H9 (cell line): ENCODE measurements at regions not wholly inside any gene's neighbourhood (a gene's known extent, or its start where the extent isn't known, plus 50 kb on each side); places are given as distances from the start of the nearest gene placed in this dataset.

Experiments
- DNase-seq: peaks from one replicate; pipeline ENCODE4 v3.0.0-alpha.2; 2017
- H2AFZ ChIP-seq: one replicate; pipeline ENCODE4 v1.6.1; 2013; ENCODE audit warnings: mild to moderate bottlenecking, low read length, control low read depth, moderate library complexity
- H2AK5ac ChIP-seq: 2 replicates; pipeline ENCODE4 v1.6.1; 2013; ENCODE audit warnings: low read length, control low read depth, mixed read lengths; ENCODE audit not compliant: insufficient read length
- H2BK120ac ChIP-seq: one replicate; pipeline ENCODE4 v1.6.1; 2013; ENCODE audit warnings: low read depth, mild to moderate bottlenecking, low read length, control low read depth, inconsistent platforms; ENCODE audit not compliant: poor library complexity, severe bottlenecking
- H2BK12ac ChIP-seq: 2 replicates; pipeline ENCODE4 v1.6.1; 2013; ENCODE audit warnings: low read length, control low read depth, mixed read lengths, low read depth; ENCODE audit not compliant: insufficient read length
- H2BK15ac ChIP-seq: 2 replicates; pipeline ENCODE4 v1.6.1; 2013; ENCODE audit warnings: low read depth, low read length, control low read depth
- H2BK20ac ChIP-seq: one replicate; pipeline ENCODE4 v1.6.1; 2013; ENCODE audit warnings: low read depth, mild to moderate bottlenecking, low read length, control low read depth, inconsistent platforms; ENCODE audit not compliant: poor library complexity, severe bottlenecking
- H2BK5ac ChIP-seq: 2 replicates; pipeline ENCODE4 v1.6.1; 2013; ENCODE audit warnings: low read length, control low read depth, mixed read lengths; ENCODE audit not compliant: insufficient read length
- H3K14ac ChIP-seq: 2 replicates; pipeline ENCODE4 v1.6.1; 2013; ENCODE audit warnings: low read length, control low read depth; ENCODE audit not compliant: insufficient read depth
- H3K18ac ChIP-seq: 2 replicates; pipeline ENCODE4 v1.6.1; 2013; ENCODE audit warnings: low read depth, mild to moderate bottlenecking, mixed read lengths, low read length, control low read depth; ENCODE audit not compliant: insufficient read length
- H3K23ac ChIP-seq: 2 replicates; pipeline ENCODE4 v1.6.1; 2013; ENCODE audit warnings: low read length, control low read depth, mixed read lengths, low read depth; ENCODE audit not compliant: insufficient read length
- H3K23me2 ChIP-seq: 2 replicates; pipeline ENCODE4 v1.6.1; 2013; ENCODE audit warnings: low read depth, mild to moderate bottlenecking, mixed read lengths, low read length, control low read depth; ENCODE audit not compliant: insufficient read length, poor library complexity, severe bottlenecking
- H3K27ac ChIP-seq: 2 replicates; pipeline ENCODE4 v1.5.1; 2013; ENCODE audit warnings: low read length, control low read depth, mixed read lengths, low read depth; ENCODE audit not compliant: insufficient read length
- H3K27me3 ChIP-seq: 2 replicates; pipeline ENCODE4 v1.6.1; 2013; ENCODE audit warnings: low read length, control low read depth, inconsistent platforms; ENCODE audit not compliant: insufficient read depth
- H3K4ac ChIP-seq: 2 replicates; pipeline ENCODE4 v1.6.1; 2013; ENCODE audit warnings: low read depth, mild to moderate bottlenecking, control low read depth, inconsistent platforms, low read length, moderate library complexity
- H3K4me1 ChIP-seq: 2 replicates; pipeline ENCODE4 v1.6.1; 2013; ENCODE audit warnings: low read length, control low read depth, inconsistent platforms; ENCODE audit not compliant: insufficient read depth
- H3K4me2 ChIP-seq: 2 replicates; pipeline ENCODE4 v1.6.1; 2013; ENCODE audit warnings: low read length, control low read depth, mixed read lengths; ENCODE audit not compliant: insufficient read length, insufficient read depth
- H3K56ac ChIP-seq: 2 replicates; pipeline ENCODE4 v1.6.1; 2013; ENCODE audit warnings: low read depth, mild to moderate bottlenecking, mixed read lengths, low read length, control low read depth; ENCODE audit not compliant: insufficient read length
- H3K79me1 ChIP-seq: 2 replicates; pipeline ENCODE4 v1.6.1; 2013; ENCODE audit warnings: low read depth, mild to moderate bottlenecking, moderate library complexity, low read length, control low read depth, inconsistent platforms; ENCODE audit not compliant: insufficient read depth, poor library complexity, severe bottlenecking
- H3K79me2 ChIP-seq: 2 replicates; pipeline ENCODE4 v1.6.1; 2013; ENCODE audit warnings: low read length, control low read depth, inconsistent platforms; ENCODE audit not compliant: insufficient read depth
- H3K9ac ChIP-seq: 2 replicates; pipeline ENCODE4 v1.6.1; 2013; ENCODE audit warnings: low read length, control low read depth, mixed read lengths; ENCODE audit not compliant: insufficient read length; ENCODE audit errors: extremely low read depth
- H3K9me3 ChIP-seq: one replicate; pipeline ENCODE4 v1.6.1; 2013; ENCODE audit warnings: low read depth, low read length, inconsistent platforms; ENCODE audit not compliant: control insufficient read depth
- H3T11ph ChIP-seq: one replicate; pipeline ENCODE4 v1.6.1; 2013; ENCODE audit warnings: mild to moderate bottlenecking, low read length, control low read depth, inconsistent platforms
- H4K20me1 ChIP-seq: one replicate; pipeline ENCODE4 v1.6.1; 2013; ENCODE audit not compliant: control insufficient read depth, insufficient read length, insufficient read depth
- H4K5ac ChIP-seq: 2 replicates; pipeline ENCODE4 v1.6.1; 2013; ENCODE audit warnings: low read depth, mild to moderate bottlenecking, mixed read lengths, low read length, control low read depth; ENCODE audit not compliant: insufficient read length
- H4K8ac ChIP-seq: replicated peaks from 2 replicates; pipeline ENCODE4 v1.6.1; 2013; ENCODE audit warnings: low read length, control low read depth, mixed read lengths, low read depth; ENCODE audit not compliant: insufficient read length
- H4K91ac ChIP-seq: 2 replicates; pipeline ENCODE4 v1.6.1; 2013; ENCODE audit warnings: low read depth, mild to moderate bottlenecking, moderate library complexity, mixed read lengths, low read length, control low read depth; ENCODE audit not compliant: insufficient read length
- H3K27ac Mint-ChIP-seq, 3 experiments: 2 replicates in 2 of 3; 3 replicates in 1 of 3; pipeline ENCODE4 v1.8.0; 2020 to 2021; ENCODE audit warnings: mixed read lengths in 3 of 3, mild to moderate bottlenecking in 1 of 3, moderate library complexity in 1 of 3
- H3K27me3 Mint-ChIP-seq: 2 replicates; pipeline ENCODE4 v1.8.0; 2021; ENCODE audit warnings: low read depth, mild to moderate bottlenecking, moderate library complexity, mixed read lengths
- H3K36me3 Mint-ChIP-seq, 3 experiments: 2 replicates in 2 of 3; 3 replicates in 1 of 3; pipeline ENCODE4 v1.8.0; 2020 to 2021; ENCODE audit warnings: low read depth in 3 of 3, mixed read lengths in 3 of 3; ENCODE audit not compliant: insufficient read depth in 1 of 3
- H3K4me1 Mint-ChIP-seq, 2 experiments: 2 replicates each; pipeline ENCODE4 v1.8.0; 2020; ENCODE audit warnings: mixed read lengths in 2 of 2
- H3K4me3 Mint-ChIP-seq, 2 experiments: 2 replicates in 1 of 2; 3 replicates in 1 of 2; pipeline ENCODE4 v1.8.0; 2020 to 2021; ENCODE audit warnings: mild to moderate bottlenecking in 2 of 2, mixed read lengths in 2 of 2, moderate library complexity in 1 of 2
- H3K9me3 Mint-ChIP-seq, 2 experiments: 2 replicates in 1 of 2; 3 replicates in 1 of 2; pipeline ENCODE4 v1.8.0; 2020; ENCODE audit warnings: mild to moderate bottlenecking in 2 of 2, mixed read lengths in 2 of 2, moderate library complexity in 1 of 2
- CTCF ChIP-seq: fragments of 200-600 bp; sonication (generic); conservative IDR thresholded peaks from 3 replicates; pipeline ENCODE4 v1.8.0; 2021; ENCODE audit warnings: antibody characterized with exemption, mild to moderate bottlenecking
- WGBS: extraction: QIAGEN DNeasy Blood & Tissue Kit; methylation state at CpG from one replicate; pipeline ENCODE4 v1.1.7; 2013; ENCODE audit warnings: missing lambda C conversion rate, low lambda C conversion rate, mixed read lengths; ENCODE audit not compliant: insufficient read length; ENCODE audit errors: extremely low coverage; 5-methylcytosine and 5-hydroxymethylcytosine counted together

DNA sequence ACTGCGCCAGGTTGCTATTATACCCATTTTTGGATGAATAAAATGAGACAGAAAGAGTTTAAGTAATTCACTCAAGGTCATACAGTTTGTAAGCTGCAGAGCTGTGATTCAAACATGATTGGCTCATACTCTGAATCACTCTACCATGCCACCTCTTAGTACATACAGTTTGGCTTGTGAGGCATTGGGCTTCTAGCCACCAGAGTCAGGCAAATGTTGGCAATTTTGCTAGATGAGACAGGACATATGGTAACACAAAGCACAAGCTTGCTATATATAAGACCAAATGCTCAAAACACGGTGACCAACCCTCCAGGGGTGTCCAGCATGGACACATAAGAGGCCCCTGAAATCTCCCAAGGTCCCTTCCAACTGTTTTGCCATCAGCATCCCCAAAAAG, 236.0 kb upstream of the IRX5 start:
- Histone ChIP-seq H4K20me1 (no peaks in the 10 kb centered on the region), H3K56ac (no peak overlapping the region), H3K79me2 (no peaks in the 10 kb centered on the region), H3K9me3 (no peaks in the 10 kb centered on the region), H3K23ac (no peak overlapping the region), H3K4ac (no peak overlapping the region), H3K18ac (no peak overlapping the region), H3K79me1 (no peaks in the 10 kb centered on the region), H3K27me3 (no peaks in the 10 kb centered on the region), H3K9ac (no peak overlapping the region), H2BK20ac (no peak overlapping the region), H2AK5ac (no peak overlapping the region), H2BK15ac (no peak overlapping the region), H2BK120ac (no peak overlapping the region), H3T11ph (no peak overlapping the region), H3K4me2 (no peak overlapping the region), H2BK5ac (no peak overlapping the region), H3K27ac (no peak overlapping the region), H2AFZ (no peak overlapping the region), H4K8ac (no peak overlapping the region), H2BK12ac (no peak overlapping the region), H3K14ac (no peak overlapping the region), H3K23me2 (no peaks in the 10 kb centered on the region), H4K5ac (no peak overlapping the region), H4K91ac (no peak overlapping the region), H3K4me1 (no peaks in the 10 kb centered on the region)
- no peak for DNase-seq
- no peak for TF ChIP-seq CTCF
- no CpG with 5 or more reads among the region's 2 CpGs for WGBS
- Mint-ChIP-seq H3K9me3 (peaks cover 0 to 2% of the 10 kb centered on the region in 2 experiments; a peak in 1 of 5 replicates), H3K27me3 (peaks cover 2% of the 10 kb centered on the region; the same call in 1 of the 2 replicates), H3K4me3 (no peak overlapping the region), H3K4me1 (peaks cover 16 to 17% of the 10 kb centered on the region in 2 experiments), H3K36me3 (0 out of 7 replicates have a peak, but pooled peaks cover 0 to 4% (median 0%) of the 10 kb centered on the region in 3 experiments), H3K27ac (no peak overlapping the region)
